Duodenal mucosa (tissue), 2 donors: ENCODE measurements at regions not wholly inside any gene's neighbourhood (a gene's known extent, or its start where the extent isn't known, plus 50 kb on each side); places are given as distances from the start of the nearest gene placed in this dataset.

Experiments
- H3K27ac ChIP-seq: one replicate; pipeline ENCODE4 v1.7.0; 2013; ENCODE audit warnings: low read depth, low read length
- H3K27me3 ChIP-seq, 2 donors: one replicate each; pipeline ENCODE4 v1.7.0; 2013; ENCODE audit warnings: low read length in 2 of 2, control low read depth in 1 of 2; ENCODE audit not compliant: insufficient read depth in 2 of 2, control insufficient read depth in 1 of 2
- H3K36me3 ChIP-seq, 2 donors: one replicate each; pipeline ENCODE4 v1.7.0; 2013; ENCODE audit warnings: low read length in 2 of 2, control low read depth in 1 of 2; ENCODE audit not compliant: insufficient read depth in 2 of 2, control insufficient read depth in 1 of 2
- H3K4me1 ChIP-seq, 2 donors: one replicate each; pipeline ENCODE4 v1.7.0; 2013; ENCODE audit warnings: low read length in 2 of 2, control low read depth in 1 of 2; ENCODE audit not compliant: insufficient read depth in 2 of 2, control insufficient read depth in 1 of 2
- H3K4me3 ChIP-seq, 2 donors: one replicate each; pipeline ENCODE4 v1.7.0; 2013; ENCODE audit warnings: low read length in 2 of 2, low read depth in 1 of 2
- H3K9ac ChIP-seq, 2 donors: one replicate each; pipeline ENCODE4 v1.7.0; 2013; ENCODE audit warnings: low read length in 2 of 2, low read depth in 1 of 2
- H3K9me3 ChIP-seq, 2 donors: one replicate each; pipeline ENCODE4 v1.7.0; 2013; ENCODE audit warnings: low read length in 2 of 2, control low read depth in 1 of 2; ENCODE audit not compliant: control insufficient read depth in 1 of 2

GRCh38 chr2:75964646-75965045 is 253.9 kb upstream of the GCFC2 start:
- Histone ChIP-seq H3K36me3 (no peaks in the 10 kb centered on the region), H3K4me3 (no peak overlapping the region), H3K27me3 (no peaks in the 10 kb centered on the region), H3K27ac (no peak overlapping the region), H3K9ac (no peak overlapping the region), H3K9me3 (no peaks in the 10 kb centered on the region), H3K4me1 (no peaks in the 10 kb centered on the region)

DNA sequence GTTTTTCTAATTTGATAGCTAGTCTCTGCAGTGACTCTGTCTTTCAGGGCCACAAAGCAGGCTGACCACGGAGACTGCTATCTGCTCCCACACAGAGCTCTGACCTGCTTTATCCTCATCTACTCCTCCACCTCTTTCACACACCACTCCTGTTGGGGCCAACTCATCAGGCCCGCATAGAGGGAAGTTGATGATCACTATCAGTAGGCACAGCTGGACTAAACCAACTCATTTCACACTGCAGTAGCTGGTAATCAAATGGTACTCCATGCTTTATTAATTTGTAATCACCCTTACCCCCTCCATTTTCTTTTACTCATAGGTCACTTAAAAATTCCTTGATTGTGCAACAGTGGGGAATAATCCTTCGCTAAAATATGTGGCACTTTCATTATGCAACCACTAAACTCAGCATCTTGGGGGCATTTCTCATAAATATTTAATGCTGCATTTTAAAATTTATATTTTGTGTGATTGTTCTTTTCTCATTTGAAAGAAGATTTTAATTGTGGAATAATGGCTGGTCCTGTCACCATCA is 249.8 kb upstream of the GCFC2 start:
- no peak overlapping the region for H3K27ac ChIP-seq
- no peak overlapping the region for H3K9ac ChIP-seq
- no peaks in the 10 kb centered on the region for H3K27me3 ChIP-seq
- H3K36me3 ChIP-seq = no peaks in the 10 kb centered on the region
- no peaks in the 10 kb centered on the region for H3K9me3 ChIP-seq
- no peak overlapping the region for H3K4me3 ChIP-seq
- no peaks in the 10 kb centered on the region for H3K4me1 ChIP-seq

DNA sequence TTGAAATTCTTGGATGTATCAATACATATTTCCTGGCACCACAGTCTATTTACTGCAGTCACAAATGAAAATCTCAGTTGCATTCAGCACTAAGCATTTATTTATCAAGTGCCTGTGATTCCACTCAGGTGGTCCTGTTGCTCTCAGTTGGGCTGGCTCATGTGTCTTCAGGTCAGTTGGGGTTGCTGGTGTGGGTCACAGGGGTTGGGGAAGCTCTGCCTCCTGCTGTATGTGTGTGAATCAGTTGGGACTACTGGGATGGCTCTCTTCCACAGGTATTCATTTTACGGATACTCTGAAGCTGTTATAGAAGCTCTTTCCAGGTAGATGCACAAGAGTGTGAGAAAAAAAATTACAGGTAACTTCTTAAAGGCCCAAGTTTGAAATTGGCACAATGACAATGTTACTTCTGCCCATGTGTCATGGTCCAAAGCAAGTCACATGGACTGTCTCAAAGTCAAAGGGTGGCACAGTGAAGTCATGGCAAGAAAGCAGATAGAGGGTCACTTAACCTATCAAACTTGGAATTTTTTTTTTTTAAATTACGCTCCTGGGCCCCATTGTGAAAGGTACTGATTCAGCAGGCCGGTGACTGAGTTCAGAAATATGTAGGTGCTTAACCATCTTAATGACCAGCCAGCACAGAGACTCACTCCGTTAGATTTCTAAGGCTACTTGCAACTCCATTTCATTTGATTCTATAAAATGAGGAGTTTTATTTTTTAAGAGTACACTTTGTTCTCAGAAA is 249.2 kb upstream of the GCFC2 start:
- no peak overlapping the region for H3K9ac ChIP-seq
- no peaks in the 10 kb centered on the region for H3K4me1 ChIP-seq
- H3K4me3 ChIP-seq = no peak overlapping the region
- no peaks in the 10 kb centered on the region for H3K27me3 ChIP-seq
- H3K27ac ChIP-seq = no peak overlapping the region
- no peaks in the 10 kb centered on the region for H3K36me3 ChIP-seq
- H3K9me3 ChIP-seq = no peaks in the 10 kb centered on the region

- no peaks in the 10 kb centered on the region for H3K9me3 ChIP-seq
- H3K4me3 ChIP-seq = no peak overlapping the region
- H3K4me1 ChIP-seq = no peaks in the 10 kb centered on the region
- no peaks in the 10 kb centered on the region for H3K27me3 ChIP-seq
- H3K9ac ChIP-seq = no peak overlapping the region
- H3K27ac ChIP-seq = no peak overlapping the region
- no peaks in the 10 kb centered on the region for H3K36me3 ChIP-seq
Measured at GRCh38 chr2:75954761-75955160, 244.0 kb upstream of the GCFC2 start.

DNA sequence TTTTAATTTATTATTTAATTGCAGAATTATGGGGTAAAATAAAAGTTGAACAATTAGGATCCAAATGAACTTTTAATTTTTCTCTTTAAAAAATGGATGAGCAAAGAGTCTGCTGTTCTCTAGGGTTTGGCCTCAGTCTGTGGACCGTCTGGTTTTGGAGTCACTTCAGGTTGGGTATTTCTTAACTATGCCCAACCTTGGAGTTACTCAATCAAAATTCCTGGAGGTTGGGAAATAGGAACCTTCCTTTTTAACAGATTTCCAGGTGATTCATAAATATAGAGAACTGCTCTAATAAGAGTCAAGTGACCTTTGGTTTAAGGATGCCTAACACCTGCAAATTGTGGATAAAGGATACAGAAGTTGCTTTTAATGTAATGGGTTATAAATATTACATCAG is 241.5 kb upstream of the GCFC2 start:
- no peaks in the 10 kb centered on the region for H3K27me3 ChIP-seq
- H3K4me3 ChIP-seq = no peak overlapping the region
- H3K36me3 ChIP-seq = no peaks in the 10 kb centered on the region
- no peaks in the 10 kb centered on the region for H3K4me1 ChIP-seq
- no peaks in the 10 kb centered on the region for H3K9me3 ChIP-seq
- H3K9ac ChIP-seq = no peak overlapping the region
- no peak overlapping the region for H3K27ac ChIP-seq

DNA sequence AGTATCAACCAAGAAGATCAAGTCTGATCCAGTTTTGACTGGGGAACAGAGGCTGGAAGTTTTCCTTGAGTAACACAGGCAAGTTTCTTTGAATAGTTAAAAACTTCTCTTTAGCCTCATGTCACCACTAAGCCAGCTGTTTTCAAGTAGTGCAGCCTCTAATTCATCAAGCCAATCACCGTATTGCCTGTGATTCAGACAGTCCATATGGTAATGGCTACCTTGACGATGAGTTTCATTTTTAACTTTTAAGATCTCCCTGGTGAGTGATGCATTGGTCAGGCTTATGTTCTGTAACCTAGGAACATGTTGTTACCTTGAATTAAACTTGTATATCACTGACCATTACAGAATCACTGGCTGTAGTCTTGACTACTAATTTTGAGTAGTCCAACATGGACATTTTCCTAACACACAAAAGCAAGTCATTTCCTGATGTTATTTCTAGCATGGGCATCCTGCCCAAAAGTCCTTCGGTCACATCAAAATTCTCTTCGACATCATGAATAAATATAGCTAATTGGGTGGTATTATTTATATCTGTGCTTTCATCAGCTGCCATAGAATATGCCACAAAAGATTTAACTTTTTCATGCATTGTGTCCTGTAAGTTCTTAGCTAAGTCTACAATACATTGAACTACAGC is 238.8 kb upstream of the GCFC2 start:
- no peaks in the 10 kb centered on the region for H3K36me3 ChIP-seq
- H3K9ac ChIP-seq = no peak overlapping the region
- H3K4me3 ChIP-seq = no peak overlapping the region
- H3K27me3 ChIP-seq = no peaks in the 10 kb centered on the region
- no peak overlapping the region for H3K27ac ChIP-seq
- no peaks in the 10 kb centered on the region for H3K4me1 ChIP-seq
- H3K9me3 ChIP-seq = no peaks in the 10 kb centered on the region

DNA sequence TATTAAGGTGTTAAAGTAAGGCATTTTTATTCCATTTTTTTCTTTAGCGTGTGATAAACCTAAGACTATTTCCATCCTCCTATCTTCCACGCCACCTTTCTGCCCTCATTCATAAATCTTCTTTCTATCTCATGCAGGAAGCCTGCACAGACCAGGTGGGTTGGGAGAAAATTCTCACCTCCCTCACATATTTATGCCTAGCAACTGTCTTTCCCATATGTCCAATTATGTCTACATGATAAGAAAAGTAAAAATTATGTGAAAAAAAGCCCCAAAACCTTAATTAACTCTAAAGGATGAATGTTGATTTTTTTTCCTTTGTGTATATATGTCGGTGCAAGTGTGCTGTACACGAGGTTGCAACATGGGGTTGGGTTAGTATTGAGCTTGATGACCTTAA is 225.6 kb upstream of the GCFC2 start:
- no peaks in the 10 kb centered on the region for H3K27me3 ChIP-seq
- no peaks in the 10 kb centered on the region for H3K36me3 ChIP-seq
- no peak overlapping the region for H3K9ac ChIP-seq
- H3K4me3 ChIP-seq = no peak overlapping the region
- peaks cover 0 to 3% of the 10 kb centered on the region in 2 donors for H3K9me3 ChIP-seq
- H3K27ac ChIP-seq = no peak overlapping the region
- no peaks in the 10 kb centered on the region for H3K4me1 ChIP-seq

GRCh38 chr2:75932996-75933395 is 222.3 kb upstream of the GCFC2 start:
- no peaks in the 10 kb centered on the region for H3K36me3 ChIP-seq
- H3K27ac ChIP-seq = no peak overlapping the region
- H3K4me3 ChIP-seq = no peak overlapping the region
- H3K4me1 ChIP-seq = no peaks in the 10 kb centered on the region
- H3K9me3 ChIP-seq = no peaks in the 10 kb centered on the region
- no peak overlapping the region for H3K9ac ChIP-seq
- no peaks in the 10 kb centered on the region for H3K27me3 ChIP-seq

DNA sequence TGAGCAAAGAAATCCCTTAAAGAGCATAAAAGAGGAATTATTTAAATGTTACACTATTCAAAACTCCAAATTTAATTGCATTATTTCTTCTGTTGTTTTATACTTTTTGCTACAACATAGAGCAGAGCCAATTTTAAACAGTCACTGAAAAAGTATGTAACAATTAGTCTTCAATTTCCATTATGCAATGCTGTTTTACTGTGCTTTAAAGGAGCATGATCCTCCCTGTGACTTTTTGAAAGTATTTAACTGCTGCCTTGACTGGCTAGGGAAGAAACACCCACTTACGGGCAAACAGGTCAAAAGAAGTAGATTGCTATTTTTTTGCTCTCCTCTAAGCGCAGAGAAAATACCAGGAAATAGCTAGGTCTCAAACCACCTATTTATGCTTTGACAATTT is 217.4 kb upstream of the GCFC2 start:
- Histone ChIP-seq H3K4me3 (no peak overlapping the region), H3K9me3 (no peaks in the 10 kb centered on the region), H3K27me3 (no peaks in the 10 kb centered on the region), H3K36me3 (no peaks in the 10 kb centered on the region), H3K27ac (no peak overlapping the region), H3K4me1 (no peaks in the 10 kb centered on the region), H3K9ac (no peak overlapping the region)

GRCh38 chr2:75925331-75926024 is 214.8 kb upstream of the GCFC2 start:
- H3K27ac ChIP-seq = no peak overlapping the region
- H3K4me1 ChIP-seq = no peaks in the 10 kb centered on the region
- no peaks in the 10 kb centered on the region for H3K36me3 ChIP-seq
- H3K9me3 ChIP-seq = no peaks in the 10 kb centered on the region
- H3K9ac ChIP-seq = no peak overlapping the region
- no peak overlapping the region for H3K4me3 ChIP-seq
- H3K27me3 ChIP-seq = no peaks in the 10 kb centered on the region
